ENCODE measurements at regions not wholly inside any gene's neighbourhood (a gene's known extent, or its start where the extent isn't known, plus 50 kb on each side); places are given as distances from the start of the nearest gene placed in this dataset.

- no peak for TF ChIP-seq CTCF (IDR thresholded peaks at IDR 0.05; ENCODE audit: insufficient read depth, low read length)
- DNase-seq (ENCODE audit: low read depth) = no peak
- H3K4me3 ChIP-seq (ENCODE audit: low read depth, low read length) = no peak overlapping the region
These were observed 648.7 kb upstream of the CDH18 start for GRCh38 chr5:20636686-20637085.

GRCh38 chr5:20619591-20619990 is 631.6 kb upstream of the CDH18 start:
- no peak for DNase-seq (ENCODE audit: low read depth)
- H3K4me3 ChIP-seq (ENCODE audit: low read depth, low read length) = no peak overlapping the region
- TF ChIP-seq CTCF (IDR thresholded peaks at IDR 0.05; ENCODE audit: insufficient read depth, low read length) = no peak

- no peak overlapping the region for H3K4me3 ChIP-seq (ENCODE audit: low read depth, low read length)
- DNase-seq (ENCODE audit: low read depth) = no peak
- no peak for TF ChIP-seq CTCF (IDR thresholded peaks at IDR 0.05; ENCODE audit: insufficient read depth, low read length)
These were observed 630.3 kb upstream of the CDH18 start for GRCh38 chr5:20618340-20618739.

GRCh38 chr5:20617841-20618240 is 629.8 kb upstream of the CDH18 start:
- H3K4me3 ChIP-seq (ENCODE audit: low read depth, low read length) = no peak overlapping the region
- DNase-seq (ENCODE audit: low read depth) = no peak
- no peak for TF ChIP-seq CTCF (IDR thresholded peaks at IDR 0.05; ENCODE audit: insufficient read depth, low read length)

- TF ChIP-seq CTCF (IDR thresholded peaks at IDR 0.05; ENCODE audit: insufficient read depth, low read length) = no peak
- H3K4me3 ChIP-seq (ENCODE audit: low read depth, low read length) = no peak overlapping the region
- DNase-seq (ENCODE audit: low read depth) = no peak
These were observed 628.0 kb upstream of the CDH18 start for GRCh38 chr5:20615888-20616563.

- no peak for TF ChIP-seq CTCF (IDR thresholded peaks at IDR 0.05; ENCODE audit: insufficient read depth, low read length)
- H3K4me3 ChIP-seq (ENCODE audit: low read depth, low read length) = no peak overlapping the region
- no peak for DNase-seq (ENCODE audit: low read depth)
These were observed 623.6 kb upstream of the CDH18 start for GRCh38 chr5:20611620-20612019.

- H3K4me3 ChIP-seq (ENCODE audit: low read depth, low read length) = no peak overlapping the region
- no peak for TF ChIP-seq CTCF (IDR thresholded peaks at IDR 0.05; ENCODE audit: insufficient read depth, low read length)
- DNase-seq (ENCODE audit: low read depth) = no peak
These were observed 622.7 kb upstream of the CDH18 start for GRCh38 chr5:20610681-20611080.
